ENCODE measurements at regions not wholly inside any gene's neighbourhood (a gene's known extent, or its start where the extent isn't known, plus 50 kb on each side); places are given as distances from the start of the nearest gene placed in this dataset.

GRCh38 chr5:159576902-159577301 lies 246.6 kb upstream of the IL12B start:
- Mint-ChIP-seq H3K4me1 (no peaks in the 10 kb centered on the region), H3K27ac (no peak overlapping the region), H3K27me3 (ENCODE audit: low read depth) (no peaks in the 10 kb centered on the region), H3K9me3 (no peaks in the 10 kb centered on the region), H3K36me3 (no peaks in the 10 kb centered on the region), H3K4me3 (no peak overlapping the region)
- DNase-seq (ENCODE audit: low spot score in 2 of 2, unreplicated experiment in 2 of 2): no peak
- TF ChIP-seq CTCF (IDR thresholded peaks at IDR 0.05; ENCODE audit: unreplicated experiment): no peak

- no peak for TF ChIP-seq CTCF (IDR thresholded peaks at IDR 0.05; ENCODE audit: unreplicated experiment)
- no peaks in the 10 kb centered on the region for H3K4me1 Mint-ChIP-seq
- H3K36me3 Mint-ChIP-seq: no peaks in the 10 kb centered on the region
- DNase-seq (ENCODE audit: low spot score in 2 of 2, unreplicated experiment in 2 of 2): no peak
- no peak overlapping the region for H3K27ac Mint-ChIP-seq
- H3K9me3 Mint-ChIP-seq: peaks cover 4% of the 10 kb centered on the region
- H3K4me3 Mint-ChIP-seq: no peak overlapping the region
- no peaks in the 10 kb centered on the region for H3K27me3 Mint-ChIP-seq (ENCODE audit: low read depth)
Measured at GRCh38 chr5:159581502-159582249, 251.4 kb upstream of the IL12B start.

- H3K4me1 Mint-ChIP-seq: no peaks in the 10 kb centered on the region
- H3K27me3 Mint-ChIP-seq (ENCODE audit: low read depth): no peaks in the 10 kb centered on the region
- H3K4me3 Mint-ChIP-seq: no peak overlapping the region
- H3K36me3 Mint-ChIP-seq: no peaks in the 10 kb centered on the region
- TF ChIP-seq CTCF (IDR thresholded peaks at IDR 0.05; ENCODE audit: unreplicated experiment): no peak
- H3K27ac Mint-ChIP-seq: no peak overlapping the region
- DNase-seq (ENCODE audit: low spot score in 2 of 2, unreplicated experiment in 2 of 2): no peak
- peaks cover 4% of the 10 kb centered on the region for H3K9me3 Mint-ChIP-seq
Measured at GRCh38 chr5:159582756-159583541, 252.7 kb upstream of the IL12B start.

GRCh38 chr5:159586921-159587320 lies 256.6 kb upstream of the IL12B start:
- H3K36me3 Mint-ChIP-seq: no peaks in the 10 kb centered on the region
- H3K27me3 Mint-ChIP-seq (ENCODE audit: low read depth): no peaks in the 10 kb centered on the region
- DNase-seq (ENCODE audit: low spot score in 2 of 2, unreplicated experiment in 2 of 2): no peak
- TF ChIP-seq CTCF (IDR thresholded peaks at IDR 0.05; ENCODE audit: unreplicated experiment): no peak
- no peak overlapping the region for H3K27ac Mint-ChIP-seq
- H3K4me3 Mint-ChIP-seq: no peak overlapping the region
- H3K9me3 Mint-ChIP-seq: peaks cover 7% of the 10 kb centered on the region
- H3K4me1 Mint-ChIP-seq: no peaks in the 10 kb centered on the region

GRCh38 chr5:159588941-159589340 lies 258.7 kb upstream of the IL12B start:
- TF ChIP-seq CTCF (IDR thresholded peaks at IDR 0.05; ENCODE audit: unreplicated experiment): no peak
- H3K27me3 Mint-ChIP-seq (ENCODE audit: low read depth): no peaks in the 10 kb centered on the region
- DNase-seq (ENCODE audit: low spot score in 2 of 2, unreplicated experiment in 2 of 2): no peak
- no peak overlapping the region for H3K27ac Mint-ChIP-seq
- peaks cover 3% of the 10 kb centered on the region for H3K9me3 Mint-ChIP-seq
- no peaks in the 10 kb centered on the region for H3K4me1 Mint-ChIP-seq
- H3K4me3 Mint-ChIP-seq: no peak overlapping the region
- H3K36me3 Mint-ChIP-seq: no peaks in the 10 kb centered on the region

Data from mesothelial cell of epicardium (in vitro differentiated cells).